A673 (cell line): ENCODE measurements at regions not wholly inside any gene's neighbourhood (a gene's known extent, or its start where the extent isn't known, plus 50 kb on each side); places are given as distances from the start of the nearest gene placed in this dataset.

Experiments used
- CTCF ChIP-seq: fragments of 300-800, 200-600 bp; sonication (generic); conservative IDR thresholded peaks from 2 replicates; pipeline ENCODE4 v1.5.1; 2017; ENCODE audit warnings: low read depth, mild to moderate bottlenecking, antibody characterized with exemption, low read length, moderate library complexity, mixed read lengths
- EZH2 ChIP-seq: fragments of 200-600 bp; sonication (generic); IDR thresholded peaks from 2 replicates; pipeline ENCODE4 v1.6.1; 2017; ENCODE audit warnings: borderline replicate concordance, low read depth, mild to moderate bottlenecking, mixed read lengths, antibody characterized with exemption, low read length; ENCODE audit not compliant: poor library complexity, severe bottlenecking

GRCh38 chr21:24976238-24976637 lies 631.0 kb downstream of the MRPL39 start:
- no peak for TF ChIP-seq EZH2
- no peak for TF ChIP-seq CTCF
